HG03097 (cell line): ENCODE measurements at regions not wholly inside any gene's neighbourhood (a gene's known extent, or its start where the extent isn't known, plus 50 kb on each side); places are given as distances from the start of the nearest gene placed in this dataset.

Experiments
- ATAC-seq: cut with Tn5 transposase; IDR thresholded peaks from one replicate; pipeline ENCODE4 v1.9.1; 2021; ENCODE audit not compliant: unreplicated experiment, low FRiP score

DNA sequence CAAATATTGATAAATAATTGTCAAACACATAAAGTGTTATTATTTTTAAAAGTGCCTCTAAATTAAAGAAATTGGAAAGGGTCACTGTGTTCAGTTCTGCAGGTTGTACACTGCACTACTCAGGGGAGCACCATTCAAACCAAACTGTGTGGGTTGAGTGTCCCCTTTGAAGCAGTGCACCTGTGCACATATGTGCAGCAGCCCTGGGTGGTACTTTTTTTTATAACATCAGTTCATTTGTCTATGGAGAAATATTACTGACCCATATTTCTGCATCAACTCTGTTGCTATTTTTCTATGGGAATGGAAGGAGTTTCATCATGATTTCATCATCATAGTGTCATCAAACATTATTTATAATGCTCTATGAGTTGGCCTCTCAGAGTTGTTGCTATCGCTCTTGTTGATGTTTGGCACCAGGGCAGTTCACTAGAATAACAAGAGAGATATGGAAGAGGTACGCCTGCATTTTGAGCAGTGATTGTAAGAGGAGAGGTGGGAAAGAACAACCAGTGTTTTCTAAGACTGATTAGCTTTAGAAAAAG, 457.6 kb downstream of the TFAP2A start:
- no peak for ATAC-seq

DNA sequence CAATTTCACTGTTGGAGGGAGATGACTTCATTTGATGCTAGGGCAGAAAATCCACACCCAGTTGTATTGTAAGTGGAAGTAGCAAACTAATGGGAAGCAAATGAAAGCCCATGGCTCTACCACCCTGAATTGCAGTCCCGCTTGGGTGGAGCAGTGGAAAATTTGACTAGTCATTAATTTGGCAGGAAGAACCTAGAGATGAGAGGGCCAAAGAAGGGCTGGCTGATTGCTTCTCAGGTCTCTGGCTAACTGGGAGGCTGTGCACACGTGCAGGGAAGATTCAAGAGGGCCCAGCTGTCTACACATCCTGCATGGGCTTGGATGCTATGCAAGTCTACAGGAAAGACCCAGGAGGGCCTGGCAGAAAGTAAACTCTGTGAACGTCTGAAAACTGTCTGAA, 466.2 kb downstream of the TFAP2A start:
- ATAC-seq, result no peak

DNA sequence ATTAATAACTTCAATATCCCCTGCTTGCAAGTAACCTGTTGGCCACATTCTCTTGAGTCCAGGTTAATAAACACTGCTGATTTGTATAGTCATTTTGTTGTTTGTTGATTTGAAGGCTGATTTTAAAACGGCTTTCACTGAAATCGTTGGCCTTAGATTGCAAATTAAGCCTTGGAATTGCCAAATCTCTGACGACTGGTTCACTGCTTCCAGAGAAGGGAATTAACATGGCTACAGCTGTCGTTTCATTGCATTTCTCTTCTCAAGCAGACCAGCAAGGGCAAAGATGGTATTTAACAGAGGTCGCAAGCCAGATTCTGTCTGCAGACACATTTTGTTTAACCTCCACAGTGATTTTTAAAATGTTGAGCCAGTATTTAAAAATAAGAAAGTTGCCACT, 470.9 kb downstream of the TFAP2A start:
- ATAC-seq, result no peak

DNA sequence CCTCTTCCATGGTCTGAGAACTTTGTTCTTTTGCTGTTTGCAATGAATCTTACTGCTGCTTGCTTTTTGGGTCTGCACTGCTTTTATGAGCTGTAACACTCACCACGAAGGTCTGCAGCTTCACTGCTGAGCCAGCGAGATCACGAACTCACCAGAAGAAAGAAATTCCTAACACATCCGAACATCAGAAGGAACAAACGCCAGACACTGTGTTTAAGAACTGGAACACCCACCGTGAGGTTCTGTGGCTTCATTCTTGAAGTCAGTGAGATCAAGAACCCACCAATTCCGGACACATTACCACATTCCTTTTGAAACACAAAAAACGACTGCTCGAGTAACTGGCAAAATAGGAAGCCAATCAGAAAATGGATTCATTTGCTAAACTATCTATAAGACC, 471.8 kb downstream of the TFAP2A start:
- ATAC-seq, result no peak

DNA sequence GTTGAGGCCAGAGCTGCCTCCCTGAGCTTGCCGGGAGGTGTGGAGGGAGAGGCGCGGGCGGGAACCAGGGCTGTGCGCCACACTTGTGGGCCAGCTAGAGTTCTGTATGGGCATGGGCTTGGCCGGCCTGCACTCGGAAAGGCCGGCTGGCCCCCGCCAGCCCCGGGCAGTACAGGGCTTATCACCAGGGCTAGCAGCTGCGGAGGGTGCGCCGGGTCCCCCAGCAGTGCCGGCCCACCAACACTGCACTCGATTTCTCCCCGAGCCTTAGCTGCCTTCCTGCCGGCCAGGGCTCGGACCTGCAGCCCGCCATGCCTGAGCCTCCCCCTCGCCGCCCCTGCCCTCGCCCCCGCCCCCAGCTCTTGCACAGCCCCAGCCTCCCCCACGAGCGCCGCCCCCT, 472.7 kb downstream of the TFAP2A start:
- no peak for ATAC-seq

DNA sequence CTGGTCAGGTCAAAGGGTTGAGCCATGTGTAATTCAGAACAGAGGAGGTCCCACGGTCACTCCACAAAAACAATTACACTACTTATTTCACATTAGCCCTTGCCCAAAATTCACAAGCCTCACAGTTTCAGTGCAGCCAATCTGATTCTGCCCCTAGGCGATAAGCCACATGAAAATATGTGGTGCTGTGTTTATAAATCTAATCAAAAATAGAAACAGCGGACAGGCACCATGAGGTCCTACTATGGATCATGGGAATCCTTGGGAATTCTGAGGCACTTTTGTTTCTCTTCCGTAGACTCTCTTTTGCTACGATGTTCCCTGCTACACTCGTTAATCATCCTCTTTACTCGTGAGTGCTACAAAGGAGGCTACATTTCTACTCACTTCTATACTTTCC, 476.1 kb downstream of the TFAP2A start:
- no peak for ATAC-seq

DNA sequence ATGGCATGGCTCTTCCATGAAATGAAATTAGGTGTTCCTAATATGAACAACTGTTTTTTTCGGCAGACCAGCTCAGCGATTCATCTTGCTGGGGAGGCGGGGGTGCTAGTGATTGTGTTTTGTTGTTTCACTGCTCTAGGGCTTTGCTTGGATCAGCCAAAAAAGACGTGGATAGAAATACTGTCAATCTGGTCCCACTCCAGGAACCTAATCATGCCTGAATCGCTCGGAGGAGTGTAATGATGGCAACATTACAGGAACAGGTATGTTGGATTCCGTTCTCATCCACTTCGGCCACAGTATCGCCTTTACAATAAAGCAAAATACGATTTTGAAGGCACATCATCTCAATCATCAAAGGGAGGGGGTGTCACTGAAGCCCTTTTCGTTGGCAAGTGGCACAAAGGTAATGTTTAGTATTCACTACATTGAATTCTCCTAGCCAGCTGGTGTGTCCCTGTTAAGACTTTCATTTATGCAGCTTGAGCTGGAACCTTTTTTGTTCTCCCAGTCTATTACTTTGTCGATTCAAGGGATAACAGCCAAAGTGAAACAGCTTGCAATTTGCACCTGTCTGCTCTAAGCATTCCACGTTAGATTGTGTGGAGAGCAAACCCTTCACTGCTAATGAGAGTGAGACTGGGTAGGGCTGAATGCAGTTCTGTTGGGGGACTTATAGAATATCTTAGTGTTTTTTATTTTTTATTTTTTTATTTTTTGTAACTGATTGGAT, 477.7 kb downstream of the TFAP2A start:
- no peak for ATAC-seq

DNA sequence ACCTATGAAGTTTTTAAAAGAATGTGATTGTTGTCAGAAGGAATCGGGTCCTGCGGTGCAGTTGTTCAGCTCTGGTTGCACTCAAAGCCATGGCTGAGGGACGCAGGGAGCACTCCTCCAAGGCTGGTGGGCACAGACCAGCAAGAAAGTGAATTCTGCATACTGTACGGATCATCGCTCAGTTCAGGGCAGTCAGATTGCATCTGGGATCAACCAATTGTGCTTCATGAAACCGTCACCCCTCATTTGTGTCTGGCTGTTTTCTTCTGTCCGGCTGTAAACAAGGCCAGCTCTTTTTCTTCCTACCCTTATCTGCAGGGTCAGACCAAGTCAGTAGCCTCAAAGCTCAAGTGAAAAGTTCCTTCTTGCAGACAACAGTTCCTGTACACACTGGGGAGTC, 478.3 kb downstream of the TFAP2A start:
- no peak for ATAC-seq

DNA sequence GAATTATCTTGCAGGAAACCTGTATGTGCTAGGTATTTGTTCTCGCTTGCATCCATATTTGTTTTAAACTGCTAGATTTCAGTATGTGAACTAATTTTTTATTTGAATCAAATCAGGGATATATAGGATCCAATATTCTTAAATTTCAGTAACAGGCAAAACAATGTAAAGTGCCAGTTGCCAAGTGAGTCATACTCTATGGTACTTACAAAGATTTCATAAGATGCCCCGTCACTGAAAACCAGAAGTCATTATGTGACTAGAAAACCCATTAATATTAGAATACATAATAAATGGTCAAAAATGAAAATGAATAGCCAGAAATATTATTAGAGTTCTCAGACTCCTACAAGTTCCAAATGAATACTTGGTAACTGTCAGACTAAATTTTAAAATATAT, 481.2 kb downstream of the TFAP2A start:
- no peak for ATAC-seq

DNA sequence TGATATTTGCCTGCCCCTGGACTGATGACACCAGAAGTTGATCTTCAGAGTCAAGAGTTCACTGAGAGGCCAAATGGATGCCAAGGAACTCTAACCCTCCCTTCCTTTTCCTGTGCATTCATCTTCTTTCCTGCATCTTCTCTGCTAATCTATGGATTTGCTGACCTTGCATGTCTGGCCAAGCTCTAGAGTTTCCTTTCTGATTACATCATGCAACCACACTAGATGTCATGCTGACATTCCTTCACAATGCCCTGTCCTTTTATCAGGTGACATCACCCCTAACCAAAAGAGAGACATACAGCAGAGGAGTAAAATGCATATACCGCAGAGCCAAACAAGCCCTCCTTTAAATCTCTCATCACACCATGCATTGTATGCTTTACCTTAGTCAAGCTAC, 487.6 kb downstream of the TFAP2A start:
- ATAC-seq, result no peak

DNA sequence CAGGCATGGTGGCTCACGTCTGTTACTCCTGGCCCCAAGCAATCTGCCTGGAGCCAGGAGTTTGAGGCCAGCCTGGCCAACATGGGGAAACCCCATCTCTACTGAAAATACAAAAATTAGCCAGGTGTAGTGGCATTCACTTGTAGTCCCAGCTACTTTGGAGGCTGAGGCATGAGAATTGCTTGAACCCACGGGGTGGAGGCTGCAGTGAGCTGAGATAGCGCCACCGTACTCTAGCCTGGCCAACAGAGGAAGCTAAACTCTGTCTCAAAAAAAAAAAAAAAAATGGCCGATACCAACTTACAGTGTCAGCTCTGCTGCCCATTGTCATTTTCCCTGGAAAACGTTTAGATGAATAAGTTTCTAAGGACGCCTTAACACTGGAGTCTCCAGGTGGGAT, 489.9 kb downstream of the TFAP2A start:
- no peak for ATAC-seq

DNA sequence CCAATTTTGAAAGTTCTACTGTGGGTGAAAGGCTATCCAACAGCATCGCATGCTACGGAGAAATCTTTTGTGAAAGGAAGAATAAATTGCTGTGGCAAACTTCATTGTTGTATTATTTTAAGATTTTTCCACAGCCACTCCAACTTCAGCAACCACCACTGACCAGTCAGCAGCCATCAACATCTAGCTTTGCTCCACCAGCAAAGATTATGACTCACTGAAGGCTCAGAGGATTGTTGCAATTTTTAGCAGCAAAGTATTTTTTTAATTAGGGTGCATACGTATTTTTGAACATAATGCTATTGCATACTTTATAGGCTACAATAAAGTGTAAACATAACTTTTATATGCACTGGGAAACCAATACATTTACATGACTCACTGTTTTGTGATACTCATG, 493.5 kb downstream of the TFAP2A start:
- ATAC-seq, result no peak

DNA sequence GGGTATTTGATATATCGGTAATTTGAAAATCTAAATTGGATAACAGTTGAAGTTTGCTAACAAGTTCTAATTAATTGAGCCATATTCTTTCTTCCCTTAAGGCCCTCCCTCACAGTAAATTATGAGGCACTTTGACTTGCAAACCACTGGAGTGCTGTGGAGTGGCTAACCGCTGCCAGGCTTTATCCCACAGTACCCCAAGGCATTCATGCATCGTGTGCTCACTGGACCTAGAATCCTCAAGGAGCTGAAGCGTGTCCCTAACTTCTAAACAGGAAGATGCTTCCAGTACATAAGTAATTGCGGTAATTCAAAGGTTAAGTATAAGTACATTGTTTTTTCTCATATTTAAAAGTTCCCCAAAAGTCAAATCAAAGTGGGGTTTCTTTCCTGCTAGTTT, 499.9 kb downstream of the TFAP2A start:
- ATAC-seq, result no peak

DNA sequence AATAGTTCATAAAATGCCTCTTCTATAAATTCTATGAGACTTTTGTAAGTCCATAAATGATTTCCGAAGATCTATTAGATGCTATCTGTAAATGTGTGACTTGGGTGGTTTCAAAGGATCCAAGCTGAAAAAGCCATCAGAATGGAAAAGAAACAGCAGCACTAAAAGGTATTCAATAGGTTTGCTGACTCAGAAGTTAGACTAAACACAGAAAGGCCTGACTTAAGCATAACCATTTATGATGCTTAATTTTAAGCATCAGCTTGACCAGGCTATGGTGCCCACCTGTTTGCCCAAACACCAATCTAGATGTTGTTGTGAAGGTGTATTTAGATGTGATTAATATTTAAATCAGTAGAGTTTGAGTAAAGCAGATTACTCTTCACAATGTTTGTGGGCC, 513.5 kb downstream of the TFAP2A start:
- ATAC-seq, result no peak

DNA sequence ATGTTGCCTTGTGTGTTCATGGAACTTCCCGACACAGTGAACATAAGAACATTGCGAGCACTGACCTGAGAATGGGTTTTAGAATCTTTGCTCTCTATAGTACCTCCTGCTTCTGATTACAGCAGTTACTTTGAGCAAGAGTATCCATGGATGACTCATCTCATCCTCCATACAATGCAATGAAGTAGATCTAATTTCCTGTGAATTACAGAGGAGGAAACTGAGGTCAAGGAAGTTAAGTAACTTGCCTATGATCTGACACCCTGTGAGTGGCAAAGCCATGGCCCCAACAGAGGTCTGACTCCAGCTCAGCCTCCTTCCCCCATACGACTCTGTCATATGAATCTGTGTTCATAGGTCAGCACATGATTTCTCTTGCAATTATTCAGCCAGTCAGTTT, 518.1 kb downstream of the TFAP2A start:
- ATAC-seq, result no peak

DNA sequence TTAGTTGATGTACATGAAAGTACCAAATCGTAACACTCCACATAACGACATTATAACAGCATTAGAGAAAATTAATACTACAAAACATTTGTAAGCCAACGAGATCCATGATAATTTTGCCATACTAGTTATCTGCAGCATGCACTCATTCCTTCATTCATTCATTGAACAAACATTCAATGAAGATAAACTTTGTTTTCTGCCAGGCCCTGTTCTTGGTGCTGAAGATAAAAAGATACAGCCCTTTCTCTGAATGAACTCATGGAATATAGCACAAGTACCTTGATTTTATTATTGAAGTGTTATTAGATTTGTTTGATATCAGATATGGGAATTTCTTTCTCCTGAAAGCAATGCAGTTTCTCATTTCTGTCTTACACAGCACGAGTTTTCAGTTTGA, 524.0 kb downstream of the TFAP2A start:
- ATAC-seq, result no peak

DNA sequence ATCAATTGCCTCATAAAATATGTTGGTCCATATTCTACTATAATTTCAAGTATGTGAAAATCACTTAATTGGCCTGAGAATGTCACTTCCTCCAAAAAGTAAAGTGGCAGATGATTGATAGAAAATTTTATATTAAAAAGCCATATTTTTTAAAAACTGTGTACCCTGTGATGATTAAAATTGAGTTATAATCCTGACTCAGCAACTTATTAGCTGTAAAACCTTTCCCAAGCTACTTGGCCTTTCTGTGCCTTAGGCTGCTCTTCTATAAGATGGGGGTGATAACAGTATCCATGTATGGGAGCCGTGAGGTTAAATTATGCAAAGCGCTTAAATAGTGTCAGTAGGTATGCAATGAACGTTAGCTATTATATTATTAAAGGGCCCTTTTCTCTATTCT, 524.4 kb downstream of the TFAP2A start:
- no peak for ATAC-seq

DNA sequence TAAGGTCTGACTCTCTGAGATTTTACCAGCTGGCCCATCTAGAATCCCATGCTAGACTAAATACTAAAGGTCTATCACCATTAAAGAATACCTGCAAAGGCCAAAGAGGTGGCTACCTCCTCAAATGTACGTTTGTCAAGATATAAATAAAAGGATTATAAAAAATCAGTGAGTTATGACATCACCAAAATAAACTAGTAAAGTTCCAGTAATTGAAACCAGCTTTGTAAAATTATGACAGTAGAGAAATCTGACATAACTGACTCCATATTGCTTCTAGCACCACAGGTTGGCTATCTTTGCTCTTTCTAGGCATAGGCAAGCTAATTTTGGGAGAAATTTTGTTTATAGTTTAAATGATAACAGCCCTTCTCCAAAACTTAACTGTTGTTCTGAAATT, 536.3 kb downstream of the TFAP2A start:
- no peak for ATAC-seq

DNA sequence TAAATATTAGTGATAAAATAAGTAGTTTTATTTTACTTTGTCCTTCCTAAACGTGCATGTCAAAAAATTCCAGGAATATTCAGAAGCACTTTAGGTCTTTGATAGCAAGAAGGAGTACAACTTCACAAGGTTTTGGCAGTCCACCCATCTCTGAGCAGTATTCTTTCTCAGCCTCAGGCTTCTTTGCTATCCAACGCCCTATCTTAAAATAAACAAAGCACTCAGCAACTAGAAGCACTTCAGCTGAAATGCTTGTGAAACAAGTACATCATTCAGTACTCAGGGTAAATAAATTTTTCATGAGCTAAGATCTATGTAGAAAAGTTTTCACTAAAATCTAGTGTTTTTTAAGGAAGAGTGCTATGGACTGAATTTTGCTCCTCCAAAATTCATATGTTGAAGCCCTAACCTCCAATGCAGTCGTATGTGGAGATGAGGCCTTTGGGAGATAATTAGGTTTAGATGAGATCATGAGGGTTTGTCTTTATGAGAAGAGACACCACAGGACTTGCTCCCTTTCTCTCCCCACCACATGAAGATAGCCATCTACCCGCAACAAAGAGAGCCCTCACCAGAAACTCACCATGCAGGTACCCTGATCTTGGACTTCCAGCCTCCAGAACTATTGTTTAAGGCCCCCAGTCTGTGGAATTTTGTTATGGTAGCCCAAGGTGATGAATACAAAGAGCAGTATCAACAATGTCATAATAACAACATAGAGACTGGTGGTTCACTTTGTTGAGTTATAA, 539.1 kb downstream of the TFAP2A start:
- no peak for ATAC-seq

DNA sequence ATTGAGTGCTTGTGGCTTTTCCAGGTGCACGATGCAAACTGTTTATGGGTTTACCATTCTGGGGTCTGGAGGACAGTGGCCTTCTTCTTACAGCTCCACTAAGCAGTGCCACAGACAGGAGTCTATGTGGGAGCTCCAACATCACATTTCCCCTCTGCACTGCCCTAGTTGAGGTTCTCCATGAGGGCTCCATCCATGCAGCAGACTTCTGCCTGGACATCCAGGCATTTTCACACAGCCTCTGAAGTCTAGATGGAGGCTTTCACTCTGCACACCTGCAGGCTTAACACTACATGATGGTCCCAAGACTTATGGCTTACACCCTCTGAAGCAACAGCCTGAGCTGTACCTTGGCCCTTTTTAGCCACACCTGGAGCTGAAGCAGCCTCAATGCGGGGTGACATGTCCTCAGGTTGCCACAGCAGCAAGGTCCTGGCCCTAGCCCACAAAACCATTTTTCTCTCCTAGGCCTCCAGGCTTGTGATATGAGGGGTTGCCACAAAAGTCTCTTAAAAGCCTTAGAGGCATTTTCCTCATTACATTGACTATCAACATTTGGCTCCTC, 552.2 kb downstream of the TFAP2A start:
- no peak for ATAC-seq

DNA sequence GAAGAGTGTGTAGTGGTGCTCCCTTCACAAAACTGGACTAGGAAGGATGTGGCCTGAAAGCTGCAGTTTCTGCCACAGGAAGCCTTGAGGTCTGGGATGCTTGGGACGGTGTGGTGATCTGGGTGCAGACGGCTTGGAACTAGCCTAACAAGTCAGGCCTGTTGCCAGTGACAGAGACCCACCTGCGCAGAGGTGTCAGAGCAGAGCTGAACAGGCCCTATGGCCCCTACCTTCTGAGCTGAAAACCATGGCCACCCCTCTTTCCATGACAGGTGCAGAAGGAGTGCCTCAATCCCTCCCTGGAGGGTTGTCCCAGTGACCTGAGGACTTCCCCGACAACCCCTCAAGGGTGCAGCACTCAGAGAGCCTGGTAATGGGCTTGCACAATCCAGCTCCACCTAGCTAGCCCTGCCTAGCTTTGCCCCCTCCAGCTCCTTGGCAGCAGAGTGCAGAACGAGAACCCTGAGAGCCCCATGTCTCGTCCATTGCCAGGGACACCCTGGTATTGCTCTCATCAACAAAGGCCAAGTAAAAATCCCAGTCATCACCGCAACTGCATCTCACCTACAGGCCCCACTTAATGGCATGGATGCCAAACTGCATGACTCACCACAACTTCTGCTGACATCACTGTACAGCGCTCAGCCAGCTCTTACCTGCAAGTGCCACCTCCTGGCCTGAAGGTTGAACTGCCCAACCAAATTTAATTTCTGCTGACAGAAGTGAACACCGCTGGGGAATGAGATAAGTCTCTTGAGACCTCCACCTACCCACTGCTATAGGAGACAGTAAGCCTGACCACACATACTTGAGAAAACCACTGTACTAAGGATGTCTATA, 563.1 kb downstream of the TFAP2A start:
- no peak for ATAC-seq
